ENCODE measurements at regions not wholly inside any gene's neighbourhood (a gene's known extent, or its start where the extent isn't known, plus 50 kb on each side); places are given as distances from the start of the nearest gene placed in this dataset.

DNA sequence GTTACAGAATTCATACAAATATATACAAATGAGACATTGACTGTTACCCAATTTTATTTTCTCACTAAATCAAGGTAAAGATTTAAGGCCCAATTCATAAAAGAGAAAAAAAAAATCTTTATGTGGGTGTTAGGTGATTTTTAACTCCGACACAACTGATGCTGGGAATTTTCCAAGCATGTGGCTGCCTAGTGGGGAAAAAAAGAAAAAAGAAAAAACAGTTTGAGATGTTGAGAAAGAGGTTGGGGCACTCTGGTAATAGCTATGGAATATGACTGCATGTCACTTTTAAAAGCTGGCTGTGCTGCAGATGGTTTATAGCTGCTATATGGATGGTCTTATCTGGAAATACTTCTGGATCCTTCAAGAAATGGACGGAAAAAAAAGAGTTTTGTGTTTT, 739.9 kb upstream of the SOX9 start:
- Histone ChIP-seq H3K4me3 (no peak overlapping the region), H3K36me3 (no peaks in the 10 kb centered on the region), H3K27me3 (no peaks in the 10 kb centered on the region), H3K4me1 (peaks cover 0 to 23% (median 4%) of the 10 kb centered on the region in 4 donors), H3K27ac (no peak overlapping the region), H3K9me3 (no peaks in the 10 kb centered on the region)
- TF ChIP-seq, protein P1, sequence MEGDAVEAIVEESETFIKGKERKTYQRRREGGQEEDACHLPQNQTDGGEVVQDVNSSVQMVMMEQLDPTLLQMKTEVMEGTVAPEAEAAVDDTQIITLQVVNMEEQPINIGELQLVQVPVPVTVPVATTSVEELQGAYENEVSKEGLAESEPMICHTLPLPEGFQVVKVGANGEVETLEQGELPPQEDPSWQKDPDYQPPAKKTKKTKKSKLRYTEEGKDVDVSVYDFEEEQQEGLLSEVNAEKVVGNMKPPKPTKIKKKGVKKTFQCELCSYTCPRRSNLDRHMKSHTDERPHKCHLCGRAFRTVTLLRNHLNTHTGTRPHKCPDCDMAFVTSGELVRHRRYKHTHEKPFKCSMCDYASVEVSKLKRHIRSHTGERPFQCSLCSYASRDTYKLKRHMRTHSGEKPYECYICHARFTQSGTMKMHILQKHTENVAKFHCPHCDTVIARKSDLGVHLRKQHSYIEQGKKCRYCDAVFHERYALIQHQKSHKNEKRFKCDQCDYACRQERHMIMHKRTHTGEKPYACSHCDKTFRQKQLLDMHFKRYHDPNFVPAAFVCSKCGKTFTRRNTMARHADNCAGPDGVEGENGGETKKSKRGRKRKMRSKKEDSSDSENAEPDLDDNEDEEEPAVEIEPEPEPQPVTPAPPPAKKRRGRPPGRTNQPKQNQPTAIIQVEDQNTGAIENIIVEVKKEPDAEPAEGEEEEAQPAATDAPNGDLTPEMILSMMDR (IDR thresholded peaks at IDR 0.05): no peak
- intact Hi-C loops (cut with DNase I; ENCODE audit: low total_unique reads): no loop called here
- no peak for DNase-seq

DNA sequence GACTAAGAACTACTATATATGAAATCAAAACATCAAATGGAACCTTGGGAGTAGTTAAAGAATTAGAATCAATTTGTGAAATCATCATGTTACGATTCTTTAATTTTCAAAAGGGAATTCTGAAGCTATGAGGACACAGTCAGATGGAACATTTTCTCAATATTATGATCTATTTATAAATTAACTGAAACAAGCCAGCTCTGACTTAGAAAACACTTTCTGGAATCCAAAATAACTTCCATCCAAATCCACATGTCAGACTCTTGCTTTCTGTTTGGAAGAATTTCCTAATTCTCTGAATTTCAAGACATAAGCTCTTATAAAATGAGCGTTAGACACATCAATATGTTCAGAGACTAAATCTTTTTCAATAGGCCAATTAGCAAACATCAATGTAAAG, 737.7 kb upstream of the SOX9 start:
- Histone ChIP-seq H3K27me3 (no peaks in the 10 kb centered on the region), H3K27ac (peak overlapping the region; percentile 26 to 39), H3K4me3 (no peak overlapping the region), H3K4me1 (peaks cover 0 to 23% (median 4%) of the 10 kb centered on the region in 4 donors), H3K9me3 (no peaks in the 10 kb centered on the region), H3K36me3 (no peaks in the 10 kb centered on the region)
- intact Hi-C loops (cut with DNase I; ENCODE audit: low total_unique reads): no loop called here
- DNase-seq: no peak
- TF ChIP-seq, protein P1 (IDR thresholded peaks at IDR 0.05): no peak

DNA sequence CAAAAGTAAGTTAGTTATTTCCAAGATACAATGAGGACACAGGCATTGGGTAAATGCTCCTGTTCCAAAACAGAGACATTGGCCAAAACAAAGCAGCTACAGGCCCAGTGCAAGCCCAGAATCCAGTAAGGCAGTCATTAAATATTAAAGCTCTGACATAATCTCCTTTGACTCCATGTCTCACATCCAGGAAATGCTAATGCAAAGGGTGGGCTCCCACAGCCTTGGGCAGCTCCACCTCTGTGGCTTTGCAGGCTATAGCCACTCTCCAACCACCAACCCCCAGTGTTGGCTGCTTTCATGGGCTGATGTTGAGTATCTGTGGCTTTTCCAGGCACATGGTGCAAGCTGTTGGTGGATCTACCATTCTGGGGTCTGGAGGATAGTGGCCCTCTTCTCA, 733.4 kb upstream of the SOX9 start:
- TF ChIP-seq, protein P1 (IDR thresholded peaks at IDR 0.05): no peak
- Histone ChIP-seq H3K4me1 (peaks cover 0 to 20% (median 4%) of the 10 kb centered on the region in 4 donors), H3K27me3 (no peaks in the 10 kb centered on the region), H3K27ac (no peak overlapping the region), H3K36me3 (no peaks in the 10 kb centered on the region), H3K4me3 (no peak overlapping the region), H3K9me3 (no peaks in the 10 kb centered on the region)
- no peak for DNase-seq
- intact Hi-C loops (cut with DNase I; ENCODE audit: low total_unique reads): no loop called here

DNA sequence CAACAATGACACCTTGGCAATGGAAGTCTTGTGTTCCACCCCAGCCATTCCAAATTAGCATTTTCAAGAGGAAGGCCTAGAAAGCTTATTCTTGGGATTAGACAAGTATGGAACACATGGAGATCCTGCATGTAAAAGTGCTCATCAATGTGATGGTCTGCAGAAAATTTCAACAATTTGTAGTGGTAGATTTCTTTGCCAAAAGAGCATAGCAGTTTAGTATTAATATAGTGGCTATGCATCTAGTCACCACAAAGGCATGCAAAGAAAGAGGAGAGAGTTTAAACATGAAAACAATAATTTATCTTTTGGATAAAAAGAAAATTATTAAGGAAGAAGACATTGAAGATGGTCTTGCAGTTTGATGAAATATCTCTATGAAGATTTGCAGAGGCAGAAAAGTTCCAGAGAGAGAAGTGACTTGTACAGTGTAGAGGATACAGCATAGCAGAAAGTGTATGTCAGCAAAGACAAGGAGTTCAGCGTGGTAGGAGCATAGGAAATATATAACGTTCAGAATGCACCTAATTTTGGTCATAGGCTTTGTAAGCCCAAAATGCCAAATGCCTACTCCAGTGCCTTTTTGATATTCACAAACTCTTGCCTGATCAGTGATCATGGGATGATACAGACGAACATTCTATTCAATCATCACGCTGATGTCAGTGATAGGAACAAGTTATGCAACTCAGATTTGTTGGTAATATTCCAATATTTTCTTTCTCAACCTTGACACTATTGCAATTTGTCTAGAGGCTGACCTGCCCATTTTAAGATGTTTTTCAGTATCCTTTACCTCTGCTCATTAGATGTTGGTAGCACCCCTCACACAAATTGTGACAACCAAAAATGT, 727.9 kb upstream of the SOX9 start:
- no peaks in the 10 kb centered on the region for H3K36me3 ChIP-seq
- H3K4me3 ChIP-seq: no peak overlapping the region
- TF ChIP-seq, protein P1 (IDR thresholded peaks at IDR 0.05): no peak
- no peaks in the 10 kb centered on the region for H3K9me3 ChIP-seq
- intact Hi-C loops (cut with DNase I; ENCODE audit: low total_unique reads): no loop called here
- no peak overlapping the region for H3K27ac ChIP-seq
- H3K4me1 ChIP-seq: peaks cover 0 to 4% (median 0%) of the 10 kb centered on the region in 4 donors
- DNase-seq: no peak
- no peaks in the 10 kb centered on the region for H3K27me3 ChIP-seq

DNA sequence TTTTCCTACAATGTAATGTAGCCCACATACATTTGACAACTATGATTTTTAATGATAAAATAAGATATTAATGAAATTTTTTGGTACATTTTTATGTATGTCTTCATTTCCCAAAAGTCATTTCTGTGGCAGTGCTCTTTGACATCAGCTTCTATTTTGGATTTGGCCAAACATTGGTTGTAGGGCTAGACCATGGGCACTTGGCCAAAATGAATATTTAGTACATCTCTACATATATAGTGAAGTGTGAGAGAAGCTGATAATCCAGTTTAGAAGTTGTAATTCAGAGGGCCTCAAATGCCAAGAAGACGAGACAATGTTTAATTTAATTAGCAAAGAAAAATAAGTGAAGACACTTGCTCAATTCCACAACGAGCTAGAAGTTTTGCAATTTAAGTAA, 724.9 kb upstream of the SOX9 start:
- Histone ChIP-seq H3K9me3 (no peaks in the 10 kb centered on the region), H3K27me3 (no peaks in the 10 kb centered on the region), H3K36me3 (no peaks in the 10 kb centered on the region), H3K4me3 (no peak overlapping the region), H3K27ac (no peak overlapping the region), H3K4me1 (peaks cover 0 to 4% (median 0%) of the 10 kb centered on the region in 4 donors)
- intact Hi-C loops (cut with DNase I; ENCODE audit: low total_unique reads): no loop called here
- DNase-seq: no peak
- TF ChIP-seq, protein P1 (IDR thresholded peaks at IDR 0.05): no peak

Measured in tibial artery (tissue), 4 donors.